ENCODE measurements at regions not wholly inside any gene's neighbourhood (a gene's known extent, or its start where the extent isn't known, plus 50 kb on each side); places are given as distances from the start of the nearest gene placed in this dataset.

- no peak for TF ChIP-seq POLR2A (IDR thresholded peaks at IDR 0.05)
- TF ChIP-seq CTCF (IDR thresholded peaks at IDR 0.05): no peak
Measured at GRCh38 chr13:64801768-64802167, 2428.4 kb downstream of the PCDH9 start.
